ENCODE measurements at regions not wholly inside any gene's neighbourhood (a gene's known extent, or its start where the extent isn't known, plus 50 kb on each side); places are given as distances from the start of the nearest gene placed in this dataset.
"Not testable (repeated sequence)": the region's sequence is repeated elsewhere in the genome, so short reads cannot be mapped to it uniquely, and the experiment has no call there.

- no peak for DNase-seq
Observed at GRCh38 chr4:126758493-126758892, 874.3 kb upstream of the INTU start.

- no peak for DNase-seq
Observed at GRCh38 chr4:126761947-126762662, 870.7 kb upstream of the INTU start.

- no peak for DNase-seq
Observed at GRCh38 chr4:126762663-126763247, 870.0 kb upstream of the INTU start.

- DNase-seq = no peak
Observed at GRCh38 chr4:126766241-126766640, 866.5 kb upstream of the INTU start.

- no peak for DNase-seq
Observed at GRCh38 chr4:126768338-126768737, 864.4 kb upstream of the INTU start.

- not testable (repeated sequence) for DNase-seq
Observed at GRCh38 chr4:126770811-126771553, 861.8 kb upstream of the INTU start.

- DNase-seq = not testable (repeated sequence)
Observed at GRCh38 chr4:126771618-126772017, 861.1 kb upstream of the INTU start.

GRCh38 chr4:126772662-126773061 is 860.1 kb upstream of the INTU start:
- no peak for DNase-seq

- no peak for DNase-seq
Observed at GRCh38 chr4:126775485-126776106, 857.2 kb upstream of the INTU start.

- no peak for DNase-seq
Observed at GRCh38 chr4:126776361-126776760, 856.4 kb upstream of the INTU start.

GRCh38 chr4:126777649-126778048 is 855.1 kb upstream of the INTU start:
- DNase-seq = no peak

GRCh38 chr4:126778348-126778747 is 854.4 kb upstream of the INTU start:
- DNase-seq = no peak

- DNase-seq = no peak
Observed at GRCh38 chr4:126779001-126779400, 853.8 kb upstream of the INTU start.

GRCh38 chr4:126779436-126780166 is 853.2 kb upstream of the INTU start:
- DNase-seq = no peak

- no peak for DNase-seq
Observed at GRCh38 chr4:126783191-126783590, 849.6 kb upstream of the INTU start.

GRCh38 chr4:126784966-126785580 is 847.7 kb upstream of the INTU start:
- no peak for DNase-seq

- DNase-seq = no peak
Observed at GRCh38 chr4:126790633-126791032, 842.1 kb upstream of the INTU start.

- DNase-seq = no peak
Observed at GRCh38 chr4:126794363-126794762, 838.4 kb upstream of the INTU start.

- DNase-seq = no peak
Observed at GRCh38 chr4:126798214-126798613, 834.5 kb upstream of the INTU start.

GRCh38 chr4:126799416-126799815 is 833.3 kb upstream of the INTU start:
- no peak for DNase-seq

- no peak for DNase-seq
Observed at GRCh38 chr4:126799971-126800574, 832.7 kb upstream of the INTU start.

- DNase-seq = no peak
Observed at GRCh38 chr4:126800575-126801141, 832.1 kb upstream of the INTU start.

Measured in NCI-H1930 (cell line).